CD4-positive, alpha-beta T cell (primary cell): ENCODE measurements at regions not wholly inside any gene's neighbourhood (a gene's known extent, or its start where the extent isn't known, plus 50 kb on each side); places are given as distances from the start of the nearest gene placed in this dataset.

Source experiments
- ATAC-seq: fragments of 200-7000 bp; cut with Tn5 transposase; one replicate; pipeline ENCODE4 v1.10.0; 2022; ENCODE audit warnings: mild to moderate bottlenecking; ENCODE audit not compliant: poor library complexity
- CTCF ChIA-PET: fragments of 350-600 bp; sonication (Branson Sonifier 250); formaldehyde crosslinking; loops from one replicate; lab custom pipeline; 2021; ENCODE audit warnings: antibody characterized with exemption, inconsistent platforms; lab: Charles Lee
- POLR2A ChIA-PET: fragments of 350-600 bp; sonication (Branson Sonifier 250); formaldehyde crosslinking; loops from one replicate; lab custom pipeline; 2021; ENCODE audit warnings: antibody characterized with exemption, inconsistent platforms; lab: Charles Lee
- DNase-seq, 14 experiments: peaks; one replicate each; pipeline ENCODE4 v3.0.0-alpha.2; 2013 to 2020; ENCODE audit warnings: mixed read lengths in 2 of 14
- H3K27ac ChIP-seq, 2 donors: one replicate each; pipeline versions ENCODE4 v1.5.1 to v1.7.0; 2013; ENCODE audit warnings: low read length in 2 of 2, low read depth in 1 of 2, mild to moderate bottlenecking in 1 of 2
- H3K27me3 ChIP-seq, 2 experiments: 1 replicate in 1 of 2; 2 replicates in 1 of 2; pipeline versions ENCODE4 v1.6.1 to v1.7.0; 2013; ENCODE audit warnings: low read length in 2 of 2, control low read depth in 1 of 2, mild to moderate bottlenecking in 1 of 2, moderate library complexity in 1 of 2; ENCODE audit not compliant: insufficient read depth in 2 of 2, control insufficient read depth in 1 of 2
- H3K36me3 ChIP-seq: one replicate; pipeline ENCODE4 v1.6.1; 2013; ENCODE audit warnings: low read length, control low read depth; ENCODE audit not compliant: insufficient read depth
- H3K4me1 ChIP-seq: one replicate; pipeline ENCODE4 v1.6.1; 2013; ENCODE audit warnings: low read length, control low read depth; ENCODE audit not compliant: insufficient read depth
- H3K4me3 ChIP-seq: one replicate; pipeline ENCODE4 v1.5.1; 2013; ENCODE audit warnings: mild to moderate bottlenecking, low read length, moderate library complexity
- H3K9me3 ChIP-seq, 2 experiments: 1 replicate in 1 of 2; 2 replicates in 1 of 2; pipeline versions ENCODE4 v1.6.1 to v1.7.0; 2013; ENCODE audit warnings: low read length in 2 of 2, mild to moderate bottlenecking in 2 of 2, control low read depth in 1 of 2, moderate library complexity in 1 of 2; ENCODE audit not compliant: control insufficient read depth in 1 of 2, insufficient read depth in 1 of 2
- H3K27ac Mint-ChIP-seq: one replicate; pipeline ENCODE4 v1.8.0; 2020; ENCODE audit warnings: mixed read lengths
- H3K27me3 Mint-ChIP-seq: one replicate; pipeline ENCODE4 v1.8.0; 2021; ENCODE audit warnings: mixed read lengths
- H3K36me3 Mint-ChIP-seq: one replicate; pipeline ENCODE4 v1.8.0; 2021; ENCODE audit warnings: low read depth, mixed read lengths
- H3K4me1 Mint-ChIP-seq: one replicate; pipeline ENCODE4 v1.8.0; 2021; ENCODE audit warnings: low read depth, mixed read lengths
- H3K4me3 Mint-ChIP-seq: one replicate; pipeline ENCODE4 v1.8.0; 2020; ENCODE audit warnings: mild to moderate bottlenecking, mixed read lengths
- H3K9me3 Mint-ChIP-seq: one replicate; pipeline ENCODE4 v1.8.0; 2020; ENCODE audit warnings: mixed read lengths
- intact Hi-C, 2 experiments: fragments of 100-400 bp; cut with DNase I in 1 of 2; cut with micrococcal nuclease in 1 of 2; formaldehyde crosslinking; loops; one replicate each; pipeline versions ENCODE4 v1.15.1 to v1.9.0; 2023 to 2025; cut with DNase I, micrococcal nuclease
- TF ChIP-seq, protein P1 (sequence below): fragments of 200-600 bp; IDR thresholded peaks from one replicate; pipeline ENCODE4 v1.8.0; 2022; ENCODE audit warnings: antibody characterized with exemption, mild to moderate bottlenecking

DNA sequence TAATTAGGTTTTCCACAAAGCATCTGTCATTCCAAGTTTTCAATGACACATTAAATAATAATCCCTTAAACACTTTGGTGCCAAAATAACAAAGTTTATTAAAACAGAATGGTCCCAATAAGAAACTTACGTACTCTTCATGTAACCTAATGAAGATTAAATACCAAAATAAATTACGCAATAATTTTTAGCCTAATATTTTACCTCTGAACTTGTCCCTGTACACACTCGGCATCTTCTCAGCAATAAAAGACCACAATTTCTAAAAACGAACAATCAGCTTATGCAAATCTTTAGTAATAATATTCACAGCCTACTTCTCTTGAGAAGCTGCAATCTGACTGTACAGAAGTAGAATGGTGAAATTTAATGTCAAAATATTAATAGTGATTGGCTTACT, 163.6 kb downstream of the ZDHHC21 start:
- Histone ChIP-seq H3K27me3 (peaks cover under 1 to 2% of the 10 kb centered on the region in 2 experiments), H3K4me1 (no peaks in the 10 kb centered on the region), H3K36me3 (no peaks in the 10 kb centered on the region), H3K9me3 (no peaks in the 10 kb centered on the region), H3K27ac (no peak overlapping the region), H3K4me3 (no peak overlapping the region)
- intact Hi-C loops, result no loop called here
- Mint-ChIP-seq H3K9me3 (no peaks in the 10 kb centered on the region), H3K27ac (no peak overlapping the region), H3K4me3 (no peak overlapping the region), H3K27me3 (peaks cover 23% of the 10 kb centered on the region), H3K4me1 (no peaks in the 10 kb centered on the region), H3K36me3 (no peaks in the 10 kb centered on the region)
- ATAC-seq (no peak), DNase-seq (no peak)
- TF ChIP-seq, protein P1, sequence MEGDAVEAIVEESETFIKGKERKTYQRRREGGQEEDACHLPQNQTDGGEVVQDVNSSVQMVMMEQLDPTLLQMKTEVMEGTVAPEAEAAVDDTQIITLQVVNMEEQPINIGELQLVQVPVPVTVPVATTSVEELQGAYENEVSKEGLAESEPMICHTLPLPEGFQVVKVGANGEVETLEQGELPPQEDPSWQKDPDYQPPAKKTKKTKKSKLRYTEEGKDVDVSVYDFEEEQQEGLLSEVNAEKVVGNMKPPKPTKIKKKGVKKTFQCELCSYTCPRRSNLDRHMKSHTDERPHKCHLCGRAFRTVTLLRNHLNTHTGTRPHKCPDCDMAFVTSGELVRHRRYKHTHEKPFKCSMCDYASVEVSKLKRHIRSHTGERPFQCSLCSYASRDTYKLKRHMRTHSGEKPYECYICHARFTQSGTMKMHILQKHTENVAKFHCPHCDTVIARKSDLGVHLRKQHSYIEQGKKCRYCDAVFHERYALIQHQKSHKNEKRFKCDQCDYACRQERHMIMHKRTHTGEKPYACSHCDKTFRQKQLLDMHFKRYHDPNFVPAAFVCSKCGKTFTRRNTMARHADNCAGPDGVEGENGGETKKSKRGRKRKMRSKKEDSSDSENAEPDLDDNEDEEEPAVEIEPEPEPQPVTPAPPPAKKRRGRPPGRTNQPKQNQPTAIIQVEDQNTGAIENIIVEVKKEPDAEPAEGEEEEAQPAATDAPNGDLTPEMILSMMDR, result no peak
- ChIA-PET POLR2A (no interaction called here), CTCF (no interaction called here)

DNA sequence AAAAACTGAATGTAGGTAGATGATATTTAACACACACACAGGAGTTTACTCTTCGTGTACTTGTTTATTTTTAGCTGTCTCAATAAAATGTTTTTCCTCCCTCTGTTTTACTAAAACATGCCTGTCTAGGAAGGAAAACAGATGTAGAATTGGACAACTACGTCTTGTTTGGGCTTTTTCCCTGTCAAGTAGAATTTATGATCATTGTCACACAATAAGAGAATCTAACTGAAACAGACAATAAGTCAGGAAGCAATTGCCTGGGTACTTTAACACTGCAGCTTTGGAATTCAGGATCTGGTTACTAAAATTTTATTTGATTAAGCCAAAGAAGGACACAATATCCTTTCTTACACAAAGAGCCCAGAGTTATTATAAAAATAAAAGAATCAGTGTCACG, 164.2 kb downstream of the ZDHHC21 start:
- no peak overlapping the region for H3K27ac Mint-ChIP-seq
- H3K27me3 ChIP-seq, result peaks cover 0 to 2% of the 10 kb centered on the region in 2 experiments
- POLR2A ChIA-PET, result no interaction called here
- H3K4me1 ChIP-seq, result no peaks in the 10 kb centered on the region
- H3K36me3 Mint-ChIP-seq, result no peaks in the 10 kb centered on the region
- H3K27ac ChIP-seq, result no peak overlapping the region
- no peak for ATAC-seq
- no peaks in the 10 kb centered on the region for H3K9me3 Mint-ChIP-seq
- TF ChIP-seq, protein P1, result no peak
- H3K4me1 Mint-ChIP-seq, result no peaks in the 10 kb centered on the region
- CTCF ChIA-PET, result no interaction called here
- H3K9me3 ChIP-seq, result no peaks in the 10 kb centered on the region
- H3K4me3 Mint-ChIP-seq, result no peak overlapping the region
- H3K36me3 ChIP-seq, result no peaks in the 10 kb centered on the region
- no peak for DNase-seq
- H3K4me3 ChIP-seq, result no peak overlapping the region
- peaks cover 17% of the 10 kb centered on the region for H3K27me3 Mint-ChIP-seq
- intact Hi-C loops, result no loop called here

DNA sequence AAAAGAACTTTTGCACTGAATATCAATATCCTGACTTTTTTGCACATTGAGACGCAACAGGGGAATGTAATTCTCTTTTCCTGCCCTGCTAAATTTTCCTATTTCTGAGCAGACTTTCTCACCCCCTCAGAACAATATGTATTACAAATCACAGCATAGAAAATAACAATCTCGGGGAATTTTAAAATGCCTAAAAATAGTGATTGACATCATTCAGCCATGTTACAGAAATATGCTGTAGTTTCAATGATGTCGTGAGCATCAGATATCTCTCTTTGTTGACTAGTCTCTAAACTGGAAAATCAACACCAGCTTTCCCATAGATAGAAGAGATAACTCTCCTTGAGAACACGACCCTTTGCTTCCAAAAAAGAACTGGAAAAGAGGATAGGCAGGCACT, 166.7 kb downstream of the ZDHHC21 start:
- intact Hi-C loops, result no loop called here
- POLR2A ChIA-PET, result no interaction called here
- Mint-ChIP-seq H3K9me3 (no peaks in the 10 kb centered on the region), H3K27ac (no peak overlapping the region), H3K4me3 (no peak overlapping the region), H3K27me3 (peaks cover 13% of the 10 kb centered on the region), H3K36me3 (no peaks in the 10 kb centered on the region), H3K4me1 (no peaks in the 10 kb centered on the region)
- CTCF ChIA-PET, result no interaction called here
- no peaks in the 10 kb centered on the region for H3K9me3 ChIP-seq
- no peaks in the 10 kb centered on the region for H3K36me3 ChIP-seq
- H3K27ac ChIP-seq, result no peak overlapping the region
- H3K27me3 ChIP-seq, result peaks cover 0 to 3% of the 10 kb centered on the region in 2 experiments
- DNase-seq, result no peak
- no peaks in the 10 kb centered on the region for H3K4me1 ChIP-seq
- ATAC-seq, result no peak
- H3K4me3 ChIP-seq, result no peak overlapping the region
- TF ChIP-seq, protein P1, result no peak
